Muscle of leg (tissue), 3 donors: ENCODE measurements at regions not wholly inside any gene's neighbourhood (a gene's known extent, or its start where the extent isn't known, plus 50 kb on each side); places are given as distances from the start of the nearest gene placed in this dataset.
"Not testable (repeated sequence)": the region's sequence is repeated elsewhere in the genome, so short reads cannot be mapped to it uniquely, and the experiment has no call there.

ENCODE experiments used
- DNase-seq: peaks from one replicate; pipeline ENCODE4 v3.0.0; 2013
- H3K27ac ChIP-seq: one replicate; pipeline ENCODE4 v1.5.1; 2013; ENCODE audit warnings: mild to moderate bottlenecking, low read length, control low read depth
- H3K27me3 ChIP-seq: one replicate; pipeline ENCODE4 v1.6.1; 2013; ENCODE audit warnings: low read length; ENCODE audit not compliant: control insufficient read depth, insufficient read depth
- H3K36me3 ChIP-seq: one replicate; pipeline ENCODE4 v1.6.1; 2013; ENCODE audit warnings: low read length; ENCODE audit not compliant: control insufficient read depth, insufficient read depth
- H3K4me1 ChIP-seq: one replicate; pipeline ENCODE4 v1.6.1; 2013; ENCODE audit warnings: low read length; ENCODE audit not compliant: control insufficient read depth, insufficient read depth
- H3K4me3 ChIP-seq: one replicate; pipeline ENCODE4 v1.5.1; 2013; ENCODE audit warnings: low read length, control low read depth
- H3K9me3 ChIP-seq: replicated peaks from 2 replicates; pipeline ENCODE4 v1.6.1; 2013; ENCODE audit warnings: low read depth, low read length; ENCODE audit not compliant: control insufficient read depth
- WGBS: methylation state at CpG from one replicate; pipeline ENCODE4 v1.1.5; 2013; ENCODE audit warnings: missing lambda C conversion rate; ENCODE audit not compliant: insufficient coverage; 5-methylcytosine and 5-hydroxymethylcytosine counted together

DNA sequence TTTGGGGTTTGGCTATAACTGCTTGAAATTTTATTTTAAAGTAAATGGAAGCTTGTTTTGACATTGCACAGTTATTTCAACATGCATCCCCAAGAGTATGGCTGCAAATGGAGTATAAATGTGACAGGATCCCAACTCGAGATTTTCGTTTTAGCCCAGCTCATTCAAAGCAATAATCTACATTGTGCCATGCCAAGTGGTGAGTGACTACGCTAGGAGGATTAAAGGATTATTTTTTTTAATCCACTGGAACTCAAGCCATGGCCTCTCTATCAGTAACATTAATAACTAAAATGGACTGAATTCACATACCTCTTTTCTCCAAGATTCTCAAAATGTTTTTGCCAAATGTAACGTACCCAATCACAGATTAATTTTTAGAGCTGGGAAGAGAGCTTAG, 60.6 kb upstream of the AUTS2 start:
- Histone ChIP-seq H3K27me3 (peaks cover 8% of the 10 kb centered on the region), H3K9me3 (peaks cover 2% of the 10 kb centered on the region), H3K27ac (no peak overlapping the region), H3K4me3 (no peak overlapping the region), H3K4me1 (no peaks in the 10 kb centered on the region), H3K36me3 (no peaks in the 10 kb centered on the region)
- no CpG with 5 or more reads among the region's 4 CpGs for WGBS
- DNase-seq, result no peak

DNA sequence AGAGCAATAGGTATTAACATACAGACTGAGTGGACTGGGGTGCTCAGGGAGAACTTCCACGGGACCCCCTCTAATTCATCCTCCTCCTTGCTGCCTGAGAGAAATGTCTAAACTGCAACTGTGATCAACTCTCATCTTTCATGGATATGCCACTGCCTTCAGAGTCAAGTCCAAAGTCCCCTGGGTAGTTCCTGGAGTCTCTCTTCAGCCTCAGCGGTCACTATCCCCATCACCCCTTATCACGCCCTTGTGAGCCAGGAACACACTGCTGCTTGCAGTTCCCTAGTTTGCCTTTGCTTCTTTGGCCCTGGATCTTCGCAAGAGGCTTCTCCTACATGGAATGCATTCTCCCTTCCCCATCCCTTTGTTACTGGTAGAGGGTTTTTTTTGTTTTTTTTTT, 58.7 kb upstream of the AUTS2 start:
- H3K4me1 ChIP-seq, result no peaks in the 10 kb centered on the region
- WGBS, result 90% methylated on average over 3 of the region's 4 CpGs
- H3K27ac ChIP-seq, result no peak overlapping the region
- H3K9me3 ChIP-seq, result peaks cover 2% of the 10 kb centered on the region
- H3K4me3 ChIP-seq, result no peak overlapping the region
- H3K36me3 ChIP-seq, result no peaks in the 10 kb centered on the region
- H3K27me3 ChIP-seq, result peaks cover 6% of the 10 kb centered on the region
- DNase-seq, result no peak

DNA sequence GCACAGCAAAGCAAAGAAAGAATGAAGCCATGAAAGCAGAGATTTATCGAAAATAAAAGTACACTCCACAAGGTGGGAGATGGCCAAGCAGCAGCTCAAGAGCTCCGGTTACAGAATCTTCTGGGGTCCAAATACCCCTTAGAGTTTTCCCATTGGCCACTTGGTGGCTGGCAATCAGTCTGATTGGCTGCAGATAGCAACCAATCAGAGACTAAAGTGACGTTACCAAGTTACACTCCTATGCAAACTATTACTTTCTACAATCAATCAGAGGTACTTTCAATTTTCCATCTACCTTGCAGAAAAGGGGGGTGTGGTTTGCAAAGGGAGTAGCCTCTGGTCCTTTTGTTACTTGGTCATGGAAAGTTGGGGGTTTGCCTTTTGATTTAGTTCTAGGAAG, 58.0 kb upstream of the AUTS2 start:
- Histone ChIP-seq H3K9me3 (peaks cover 2% of the 10 kb centered on the region), H3K36me3 (no peaks in the 10 kb centered on the region), H3K27me3 (peaks cover 6% of the 10 kb centered on the region), H3K27ac (no peak overlapping the region), H3K4me1 (no peaks in the 10 kb centered on the region), H3K4me3 (no peak overlapping the region)
- 86% methylated on average over 1 of the region's 3 CpGs for WGBS
- no peak for DNase-seq

DNA sequence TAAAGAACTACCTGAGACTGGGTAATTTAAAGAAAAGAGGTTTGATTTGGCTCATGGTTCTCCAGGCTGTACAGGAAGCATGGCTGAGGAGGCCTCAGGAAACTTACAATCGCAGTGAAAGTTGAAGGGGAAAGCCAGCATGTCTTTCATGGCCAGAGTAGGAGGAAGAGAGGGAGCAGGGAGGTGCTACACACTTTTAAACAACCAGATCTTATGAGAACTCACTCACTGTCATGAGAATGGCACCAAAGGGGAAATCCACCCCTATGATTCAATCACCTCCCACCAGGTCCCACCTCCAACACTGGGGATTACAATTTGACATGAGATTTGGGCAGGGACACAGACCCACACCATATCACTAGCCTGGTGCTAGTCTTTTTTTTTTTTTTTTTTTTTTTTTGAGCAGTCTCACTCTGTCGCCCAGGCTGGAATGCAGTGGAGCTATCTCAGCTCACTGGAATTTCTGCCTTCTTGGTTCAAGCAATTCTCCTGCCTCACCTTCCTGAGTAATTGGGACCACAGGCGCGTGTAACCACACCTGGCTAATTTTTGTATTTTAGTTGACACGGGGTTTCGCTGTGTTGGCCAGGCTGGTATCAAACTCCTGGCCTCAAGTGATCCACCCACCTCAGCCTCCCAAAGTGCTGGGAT, 56.4 kb upstream of the AUTS2 start:
- WGBS, result 80% methylated on average over 3 of the region's 6 CpGs
- H3K9me3 ChIP-seq, H3K4me3 ChIP-seq: not testable (repeated sequence)

DNA sequence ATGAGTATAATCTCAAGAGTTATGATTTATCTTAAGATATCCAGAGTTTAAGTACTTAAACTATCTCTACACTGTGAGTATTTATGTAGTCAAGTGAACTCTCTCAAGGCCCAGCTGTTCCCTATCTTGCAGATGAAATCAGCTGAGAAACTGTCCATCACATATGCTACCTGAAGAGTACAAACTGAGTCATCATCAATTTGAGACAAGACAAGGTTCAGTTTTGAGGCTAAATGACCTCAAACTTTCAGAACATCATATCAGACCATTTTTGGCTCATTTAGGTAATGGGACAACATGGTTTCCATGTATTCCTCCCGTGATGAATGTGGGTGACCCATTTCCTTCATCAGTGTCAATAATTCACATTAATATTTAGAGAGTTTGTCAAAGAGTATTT, 53.1 kb upstream of the AUTS2 start:
- Histone ChIP-seq H3K4me1 (no peaks in the 10 kb centered on the region), H3K27ac (no peak overlapping the region), H3K27me3 (no peaks in the 10 kb centered on the region), H3K9me3 (peaks cover 2% of the 10 kb centered on the region), H3K36me3 (no peaks in the 10 kb centered on the region), H3K4me3 (no peak overlapping the region)
- DNase-seq, result no peak
- no CpG with 5 or more reads among the region's 1 CpG for WGBS

More for the DNA sequence above, 56.4 kb upstream of the AUTS2 start:
- DNase-seq, H3K27me3 ChIP-seq, H3K27ac ChIP-seq, H3K36me3 ChIP-seq, H3K4me1 ChIP-seq: not testable (repeated sequence)
